Coronary artery (tissue), 2 donors: ENCODE measurements at regions not wholly inside any gene's neighbourhood (a gene's known extent, or its start where the extent isn't known, plus 50 kb on each side); places are given as distances from the start of the nearest gene placed in this dataset.

Experiments used
- DNase-seq: peaks from one replicate; pipeline ENCODE4 v3.0.0-alpha.2; 2017; ENCODE audit warnings: low spot score
- H3K27ac ChIP-seq, 2 donors: fragments of 200-600 bp; sonication (generic); one replicate each; pipeline ENCODE4 v1.5.1; 2016 to 2019
- H3K4me3 ChIP-seq: fragments of 200-600 bp; sonication (generic); 2 replicates; pipeline ENCODE4 v1.5.1; 2016; ENCODE audit warnings: mild to moderate bottlenecking, moderate library complexity
- TF ChIP-seq, protein P1 (sequence below): fragments of 200-600 bp; sonication (generic); IDR thresholded peaks from one replicate; pipeline ENCODE4 v1.5.1; 2019; ENCODE audit warnings: antibody characterized with exemption

GRCh38 chr15:96029172-96029571 lies 301.3 kb upstream of the NR2F2 start:
- TF ChIP-seq, protein P1, sequence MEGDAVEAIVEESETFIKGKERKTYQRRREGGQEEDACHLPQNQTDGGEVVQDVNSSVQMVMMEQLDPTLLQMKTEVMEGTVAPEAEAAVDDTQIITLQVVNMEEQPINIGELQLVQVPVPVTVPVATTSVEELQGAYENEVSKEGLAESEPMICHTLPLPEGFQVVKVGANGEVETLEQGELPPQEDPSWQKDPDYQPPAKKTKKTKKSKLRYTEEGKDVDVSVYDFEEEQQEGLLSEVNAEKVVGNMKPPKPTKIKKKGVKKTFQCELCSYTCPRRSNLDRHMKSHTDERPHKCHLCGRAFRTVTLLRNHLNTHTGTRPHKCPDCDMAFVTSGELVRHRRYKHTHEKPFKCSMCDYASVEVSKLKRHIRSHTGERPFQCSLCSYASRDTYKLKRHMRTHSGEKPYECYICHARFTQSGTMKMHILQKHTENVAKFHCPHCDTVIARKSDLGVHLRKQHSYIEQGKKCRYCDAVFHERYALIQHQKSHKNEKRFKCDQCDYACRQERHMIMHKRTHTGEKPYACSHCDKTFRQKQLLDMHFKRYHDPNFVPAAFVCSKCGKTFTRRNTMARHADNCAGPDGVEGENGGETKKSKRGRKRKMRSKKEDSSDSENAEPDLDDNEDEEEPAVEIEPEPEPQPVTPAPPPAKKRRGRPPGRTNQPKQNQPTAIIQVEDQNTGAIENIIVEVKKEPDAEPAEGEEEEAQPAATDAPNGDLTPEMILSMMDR = no peak

GRCh38 chr15:96031426-96032110 lies 298.9 kb upstream of the NR2F2 start:
- H3K27ac ChIP-seq = no peak overlapping the region
- H3K4me3 ChIP-seq = no peak overlapping the region
- DNase-seq = no peak
- TF ChIP-seq, protein P1 = no peak

More at GRCh38 chr15:96029172-96029571, 301.3 kb upstream of the NR2F2 start:
- DNase-seq = no peak
- Histone ChIP-seq H3K4me3 (no peak overlapping the region), H3K27ac (no peak overlapping the region)

DNA sequence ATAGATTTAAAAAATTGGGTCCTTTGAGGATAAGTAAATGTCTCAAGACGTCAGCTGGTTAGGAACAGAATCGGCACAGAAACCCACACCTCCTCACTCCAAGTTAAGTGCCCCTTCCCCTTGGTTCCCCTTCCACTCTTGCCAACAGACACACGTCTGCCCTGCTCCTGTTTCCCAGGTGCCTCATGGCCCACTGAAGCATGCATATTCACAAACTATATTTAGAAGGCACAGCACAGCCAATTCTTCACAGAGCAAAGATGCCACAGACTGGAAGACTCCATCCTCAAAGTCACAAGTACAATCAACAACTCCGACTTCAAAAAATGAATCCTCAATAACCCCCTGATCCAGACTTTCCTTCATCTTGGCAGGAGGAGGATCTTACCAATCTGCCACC lies 295.4 kb upstream of the NR2F2 start:
- DNase-seq = no peak
- H3K27ac ChIP-seq = no peak overlapping the region
- TF ChIP-seq, protein P1 = no peak
- no peak overlapping the region for H3K4me3 ChIP-seq

DNA sequence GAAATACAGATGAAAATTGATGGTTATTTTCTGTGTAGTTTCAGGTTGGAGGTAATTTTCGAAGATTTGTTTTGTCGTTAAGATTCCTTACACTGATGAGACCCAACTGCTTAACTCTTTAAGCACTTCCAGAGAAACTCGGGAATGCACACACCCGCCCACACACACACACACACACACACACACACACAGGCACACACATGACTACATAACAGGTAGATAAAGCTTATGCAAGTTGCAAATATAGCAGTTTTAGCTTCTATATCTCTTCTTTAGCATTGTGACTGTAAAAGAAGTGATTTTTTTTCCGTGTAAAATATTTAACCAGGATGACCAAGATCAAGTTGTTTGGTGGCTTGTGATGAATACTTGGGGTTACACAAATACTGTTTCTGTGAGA lies 294.9 kb upstream of the NR2F2 start:
- DNase-seq = no peak
- H3K4me3 ChIP-seq = no peak overlapping the region
- no peak overlapping the region for H3K27ac ChIP-seq
- TF ChIP-seq, protein P1 = no peak

DNA sequence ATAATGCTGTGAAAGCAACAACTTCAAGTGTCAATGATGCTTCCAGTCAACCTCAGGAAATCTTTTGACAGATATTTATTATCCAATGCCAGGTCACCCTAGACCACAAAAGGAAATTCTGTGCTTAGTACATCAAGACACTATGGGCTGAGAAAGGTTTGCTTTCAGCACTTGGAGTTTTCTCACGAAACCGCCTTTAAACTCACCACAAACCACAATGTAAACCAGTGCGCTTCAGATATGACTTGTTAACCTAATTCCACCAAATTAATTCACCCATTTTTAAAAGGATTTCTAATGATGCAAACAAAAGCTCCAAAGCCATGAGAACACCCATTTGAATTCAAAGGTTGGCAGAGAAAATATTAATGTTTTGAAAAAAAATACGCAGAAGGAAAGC lies 292.9 kb upstream of the NR2F2 start:
- no peak overlapping the region for H3K4me3 ChIP-seq
- DNase-seq = no peak
- TF ChIP-seq, protein P1 = no peak
- no peak overlapping the region for H3K27ac ChIP-seq

DNA sequence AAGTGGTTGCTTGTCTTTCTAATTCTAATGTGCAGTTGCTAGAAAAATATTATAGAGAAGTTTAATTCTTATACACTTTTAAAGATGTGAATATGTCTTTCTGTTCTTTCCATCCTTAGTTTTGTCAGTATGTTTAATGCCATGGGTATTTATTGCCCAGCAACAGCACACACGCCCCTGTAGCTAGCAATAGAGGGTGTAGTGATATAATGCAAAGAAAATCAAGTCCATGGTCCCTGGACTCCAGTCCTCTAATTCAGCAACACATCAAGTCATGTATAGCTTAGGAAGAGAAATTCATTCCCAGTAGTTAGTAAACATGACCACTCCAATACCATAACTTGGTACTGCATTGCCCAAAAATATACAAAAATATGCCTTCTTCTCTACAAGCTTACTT lies 292.4 kb upstream of the NR2F2 start:
- no peak overlapping the region for H3K4me3 ChIP-seq
- no peak overlapping the region for H3K27ac ChIP-seq
- DNase-seq = no peak
- TF ChIP-seq, protein P1 = no peak

- Histone ChIP-seq H3K4me3 (no peak overlapping the region), H3K27ac (no peak overlapping the region)
- no peak for DNase-seq
- TF ChIP-seq, protein P1 = no peak
Measured at GRCh38 chr15:96038650-96039049, 291.9 kb upstream of the NR2F2 start.
